ENCODE measurements at regions not wholly inside any gene's neighbourhood (a gene's known extent, or its start where the extent isn't known, plus 50 kb on each side); places are given as distances from the start of the nearest gene placed in this dataset.

- Histone ChIP-seq H3K9me3 (no peaks in the 10 kb centered on the region), H3K4me1 (no peaks in the 10 kb centered on the region), H3K4me2 (no peak overlapping the region), H3K27ac (no peak overlapping the region), H3K4me3 (no peak overlapping the region)
- CTCF ChIA-PET, result interaction anchor here (1.5 to 1.6 kb wide), 2 partner anchors 10 to 387 kb away, joined by 3 read pairs; no protein-coding TSS in a partner anchor
- DNase-seq (ENCODE audit: low read depth in 1 of 2, low spot score in 1 of 2) (no peak), FAIRE-seq (no peak), ATAC-seq (no peak)
- 19% methylated on average over 6 of the region's 6 CpGs for WGBS (ENCODE audit: missing lambda C conversion rate)
- TF ChIP-seq CHD2 (IDR thresholded peaks at IDR 0.05; ENCODE audit: low read length, partially characterized antibody) (no peak), CTCF (IDR thresholded peaks at IDR 0.05) (no peak), HMGXB4 (CRISPR knock-in tag; IDR thresholded peaks at IDR 0.05; ENCODE audit: borderline replicate concordance) (no peak), RAD21 (conservative IDR thresholded peaks at IDR 0.05 in 1 of 2, IDR thresholded peaks at IDR 0.05 in 1 of 2) (no peak), NFE2L2 (conservative IDR thresholded peaks at IDR 0.05; ENCODE audit: low read length) (no peak), E2F6 (IDR thresholded peaks at IDR 0.05; ENCODE audit: borderline replicate concordance, low read depth) (no peak), ELK1 (IDR thresholded peaks at IDR 0.05; ENCODE audit: low read depth, low read length) (no peak), MAX (IDR thresholded peaks at IDR 0.05) (no peak), RNF2 (IDR thresholded peaks at IDR 0.05; ENCODE audit: borderline replicate concordance, low read depth) (no peak), HES2 (IDR thresholded peaks at IDR 0.05) (no peak), KDM5A (IDR thresholded peaks at IDR 0.05) (no peak), TFCP2L1 (CRISPR knock-in tag; IDR thresholded peaks at IDR 0.05) (no peak), POLR2AphosphoS2 (conservative IDR thresholded peaks at IDR 0.05; ENCODE audit: low read length) (no peak), RCOR1 (IDR thresholded peaks at IDR 0.05; ENCODE audit: low read depth, low read length) (no peak), PHF8 (IDR thresholded peaks at IDR 0.05; ENCODE audit: borderline replicate concordance, low read depth) (no peak), HOXA7 (CRISPR knock-in tag; IDR thresholded peaks at IDR 0.05) (no peak)
- POLR2A ChIA-PET, result no interaction called here
Observed at GRCh38 chr2:118469103-118469502, 378.3 kb downstream of the EN1 start.

- H3K4me3 ChIP-seq, result no peak overlapping the region
- FAIRE-seq (no peak), ATAC-seq (no peak)
Observed at GRCh38 chr2:118464546-118465265, 376.4 kb downstream of the INSIG2 start.

More at GRCh38 chr2:118464546-118465265, 376.4 kb downstream of the INSIG2 start:
- 36% methylated on average over 9 of the region's 9 CpGs for WGBS (ENCODE audit: missing lambda C conversion rate)
- ChIA-PET POLR2A (no interaction called here), CTCF (interaction anchor here (0.9 to 1.0 kb wide), 2 partner anchors 24 to 400 kb away, joined by 3 read pairs; no protein-coding TSS in a partner anchor)
- no peaks in the 10 kb centered on the region for H3K4me1 ChIP-seq
- no peak overlapping the region for H3K4me2 ChIP-seq
- TF ChIP-seq HDAC2 (IDR thresholded peaks at IDR 0.05) (no peak), NPAS2 (CRISPR knock-in tag; IDR thresholded peaks at IDR 0.05; ENCODE audit: borderline replicate concordance) (no peak), CEBPB (IDR thresholded peaks at IDR 0.05) (no peak), HOXB13 (CRISPR knock-in tag; IDR thresholded peaks at IDR 0.05; ENCODE audit: low read depth) (no peak), JUN (IDR thresholded peaks at IDR 0.05) (no peak)
- DNase-seq (ENCODE audit: low read depth in 1 of 2, low spot score in 1 of 2), result no peak
- H3K27ac ChIP-seq, result no peak overlapping the region
- no peaks in the 10 kb centered on the region for H3K9me3 ChIP-seq
